ENCODE measurements at regions not wholly inside any gene's neighbourhood (a gene's known extent, or its start where the extent isn't known, plus 50 kb on each side); places are given as distances from the start of the nearest gene placed in this dataset.

- H3K27ac ChIP-seq (ENCODE audit: low read depth, low read length): no peak overlapping the region
- no peak overlapping the region for H2BK20ac ChIP-seq (ENCODE audit: low read length)
- no peak overlapping the region for H3K18ac ChIP-seq (ENCODE audit: extremely low read depth, low read length)
- no peak overlapping the region for H4K91ac ChIP-seq (replicated peaks; ENCODE audit: insufficient read length, low read length)
- no peak overlapping the region for H3K9ac ChIP-seq (replicated peaks in 1 of 4; ENCODE audit: extremely low read depth in 1 of 4, low read depth in 3 of 4, low read length in 3 of 4)
- FAIRE-seq (no peak), DNase-seq (ENCODE audit: low read depth in 1 of 2, low spot score in 2 of 2) (no peak)
- no peak overlapping the region for H3K23ac ChIP-seq (ENCODE audit: insufficient read length)
- H2BK5ac ChIP-seq (ENCODE audit: low read depth, low read length): no peak overlapping the region
- H3K79me1 ChIP-seq (ENCODE audit: low read depth, low read length): no peaks in the 10 kb centered on the region
- no peak overlapping the region for H3K14ac ChIP-seq (ENCODE audit: insufficient read length)
- H3K4me1 ChIP-seq (replicated peaks in 1 of 4; ENCODE audit: control insufficient read depth in 3 of 4, insufficient read depth in 4 of 4, low read length in 3 of 4): no peaks in the 10 kb centered on the region
- H3K9me3 ChIP-seq (ENCODE audit: insufficient read depth in 2 of 2, low read depth in 1 of 2, low read length in 1 of 2): no peaks in the 10 kb centered on the region
- no peak overlapping the region for H4K8ac ChIP-seq (ENCODE audit: extremely low read depth, insufficient read depth, low read length)
- H2BK15ac ChIP-seq (ENCODE audit: low read length): no peak overlapping the region
- H2BK120ac ChIP-seq (replicated peaks; ENCODE audit: low read depth, low read length): no peak overlapping the region
- no peak overlapping the region for H2AK5ac ChIP-seq (ENCODE audit: low read depth, low read length)
- H3K4me2 ChIP-seq (ENCODE audit: insufficient read depth in 1 of 2, low read depth in 2 of 2, low read length in 2 of 2): no peak overlapping the region
- no peaks in the 10 kb centered on the region for H3K79me2 ChIP-seq (ENCODE audit: control insufficient read depth in 1 of 2, insufficient read depth in 2 of 2, low read length in 2 of 2)
- no peaks in the 10 kb centered on the region for H3K36me3 ChIP-seq (ENCODE audit: control insufficient read depth in 2 of 4, insufficient read depth in 4 of 4, low read length in 3 of 4)
- H4K5ac ChIP-seq (ENCODE audit: insufficient read length, low read depth, low read length): no peak overlapping the region
- ChIA-PET POLR2A (ENCODE audit: partially characterized antibody) (no interaction called here), CTCF (ENCODE audit: partially characterized antibody) (no interaction called here)
- H3K23me2 ChIP-seq (ENCODE audit: low read depth, low read length): no peaks in the 10 kb centered on the region
- H4K20me1 ChIP-seq (replicated peaks in 1 of 2; ENCODE audit: control insufficient read depth in 1 of 2, insufficient read depth in 2 of 2, low read length in 2 of 2): no peaks in the 10 kb centered on the region
- H2AFZ ChIP-seq (ENCODE audit: low read length): no peak overlapping the region
- H3K56ac ChIP-seq (replicated peaks; ENCODE audit: insufficient read length, low read depth, low read length): no peak overlapping the region
- H3K4me3 ChIP-seq (ENCODE audit: extremely low read depth in 1 of 4, insufficient read depth in 2 of 4, low read depth in 3 of 4, low read length in 4 of 4): no peak overlapping the region
- no peak overlapping the region for H2BK12ac ChIP-seq (ENCODE audit: low read depth, low read length)
- no peaks in the 10 kb centered on the region for H3K27me3 ChIP-seq (replicated peaks in 1 of 4; ENCODE audit: control insufficient read depth in 3 of 4, extremely low read depth in 1 of 4, insufficient read depth in 3 of 4, low read length in 3 of 4)
- no peak overlapping the region for H3K4ac ChIP-seq (replicated peaks; ENCODE audit: insufficient read length, low read depth, low read length)
- 94% methylated on average over 3 of the region's 3 CpGs; no CpG with 5 or more reads in 1 of the 2 experiments for WGBS, 2 experiments (ENCODE audit: extremely low coverage in 1 of 2, insufficient coverage in 1 of 2, insufficient read length in 1 of 2, insufficient replicate concordance in 2 of 2, low coverage in 1 of 2, low lambda C conversion rate in 2 of 2, missing lambda C conversion rate in 1 of 2)
- TF ChIP-seq RBBP5 (IDR thresholded peaks at IDR 0.05; ENCODE audit: borderline replicate concordance, low read depth, low read length) (no peak), CTBP2 (IDR thresholded peaks at IDR 0.05; ENCODE audit: borderline replicate concordance, insufficient read depth, insufficient read length, low read length) (no peak), EZH2 (IDR thresholded peaks at IDR 0.05; ENCODE audit: low read depth, low read length, severe bottlenecking) (no peak)
These were observed 417.7 kb downstream of the ZWINT start for GRCh38 chr10:55943403-55943802.

Data from H1 (cell line).